ENCODE measurements at regions not wholly inside any gene's neighbourhood (a gene's known extent, or its start where the extent isn't known, plus 50 kb on each side); places are given as distances from the start of the nearest gene placed in this dataset.

DNA sequence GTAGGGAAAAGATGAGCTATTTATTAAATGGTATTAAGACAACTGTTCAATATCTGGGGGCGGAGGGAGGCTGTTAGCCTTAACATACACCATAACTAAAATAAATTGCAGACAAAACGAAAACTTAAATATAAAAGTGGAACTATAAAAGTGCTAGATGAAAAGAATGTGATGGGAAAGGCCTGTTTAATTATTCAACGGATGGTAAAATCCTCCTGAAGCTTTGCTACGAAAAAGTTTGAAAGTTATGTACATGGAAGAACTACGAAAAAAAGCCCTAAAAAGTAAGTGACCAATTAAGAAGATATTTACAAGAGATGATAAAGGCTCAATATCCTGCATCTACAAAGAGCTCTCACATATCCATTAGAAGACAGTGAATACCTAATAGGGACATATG is 197.8 kb upstream of the IER5L start:
- ChIA-PET RAD21 (ENCODE audit: low non-redundant PET in 1 of 2, low total read pairs in 2 of 2, uncharacterized antibody in 2 of 2, unreplicated experiment in 2 of 2) (no interaction called here), POLR2A (interaction anchor here (1.3 kb wide), 1 partner anchor 198 kb away, joined by 4 read pairs; the partner anchor contains the start of gene IER5L), CTCF (no interaction called here)
- Histone ChIP-seq H3K9me2 (ENCODE audit: insufficient read depth) (no peaks in the 10 kb centered on the region), H3K79me2 (ENCODE audit: insufficient read depth, low read length) (no peaks in the 10 kb centered on the region), H4K20me1 (ENCODE audit: insufficient read depth) (no peaks in the 10 kb centered on the region), H2AFZ (ENCODE audit: low read depth, low read length, poor library complexity, severe bottlenecking) (no peak overlapping the region), H3K4me2 (ENCODE audit: low read length) (no peak overlapping the region), H3K9me3 (ENCODE audit: control insufficient read depth in 1 of 2, insufficient read depth in 1 of 2, low read depth in 1 of 2, low read length in 2 of 2) (no peaks in the 10 kb centered on the region), H3K27me3 (ENCODE audit: insufficient read depth, low read length) (no peaks in the 10 kb centered on the region), H3K4me1 (ENCODE audit: control insufficient read depth in 1 of 2, insufficient read depth in 2 of 2, low read length in 2 of 2) (peaks cover 5 to 13% of the 10 kb centered on the region in 2 experiments; a peak in 3 of 4 replicates), H3K4me3 (replicated peaks in 1 of 2; ENCODE audit: low read depth in 1 of 2, low read length in 2 of 2) (no peak overlapping the region), H3K27ac (ENCODE audit: low read depth, low read length) (no peak overlapping the region), H3K9ac (ENCODE audit: low read length) (no peak overlapping the region), H3K36me3 (ENCODE audit: control insufficient read depth in 1 of 2, insufficient read depth in 2 of 2, low read length in 2 of 2) (no peaks in the 10 kb centered on the region)
- ATAC-seq (no peak), DNase-seq (ENCODE audit: low read depth, low spot score) (no peak)
- BruUV-seq (replicated peaks) = no TSS peak
- TF ChIP-seq YY1 (IDR thresholded peaks at IDR 0.05; ENCODE audit: extremely low read depth, insufficient replicate concordance, low read depth, low read length) (no peak), POLR2AphosphoS5 (IDR thresholded peaks at IDR 0.05; ENCODE audit: low read depth, low read length) (no peak), MAX (IDR thresholded peaks at IDR 0.05) (no peak), REST (IDR thresholded peaks at IDR 0.05; ENCODE audit: low read depth) (no peak), SRF (IDR thresholded peaks at IDR 0.05; ENCODE audit: low read depth) (no peak), JUND (IDR thresholded peaks at IDR 0.05) (no peak), RAD21 (IDR thresholded peaks at IDR 0.05; ENCODE audit: low read depth) (no peak)
- intact Hi-C loops (cut with micrococcal nuclease) = no loop called here
